ENCODE measurements at regions not wholly inside any gene's neighbourhood (a gene's known extent, or its start where the extent isn't known, plus 50 kb on each side); places are given as distances from the start of the nearest gene placed in this dataset.
A peak's percentile ranks its signal among the peaks of the same experiment; 100 is the strongest.

DNA sequence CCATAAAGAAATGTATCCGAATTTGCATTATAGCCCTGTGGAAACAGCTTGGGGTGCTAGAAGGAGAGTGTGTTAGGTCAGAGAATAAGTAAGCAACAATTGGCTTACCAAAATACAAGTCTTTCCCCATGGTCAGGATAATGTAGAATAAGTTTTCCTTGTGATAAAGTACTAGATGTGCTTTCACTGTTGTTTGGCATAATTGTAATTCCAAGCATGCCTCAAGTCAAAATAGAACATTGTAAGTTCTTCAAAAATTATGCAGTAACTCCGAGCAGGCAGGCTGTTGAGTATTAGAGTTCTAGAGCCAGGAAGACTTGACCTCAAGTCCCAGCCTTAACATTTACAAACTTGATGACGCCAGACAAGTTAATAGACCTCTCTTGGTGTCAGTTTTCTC lies 242.0 kb downstream of the TUSC7 start:
- Histone ChIP-seq H3K9me3 (ENCODE audit: control insufficient read depth, low read length) (no peaks in the 10 kb centered on the region), H3K36me3 (ENCODE audit: control insufficient read depth in 1 of 2, insufficient read depth in 2 of 2, low read depth in 1 of 2, low read length in 2 of 2) (no peaks in the 10 kb centered on the region), H2BK5ac (ENCODE audit: low read depth, low read length, poor library complexity, severe bottlenecking) (no peak overlapping the region), H4K91ac (ENCODE audit: low read length) (no peak overlapping the region), H2BK15ac (ENCODE audit: low read depth, poor library complexity, severe bottlenecking) (no peak overlapping the region), H2BK12ac (ENCODE audit: low read length in 2 of 2) (no peak overlapping the region), H2AK5ac (ENCODE audit: low read length, severe bottlenecking) (no peak overlapping the region), H3K27ac (ENCODE audit: low read length, poor library complexity, severe bottlenecking) (peak overlapping the region; percentile 9), H3K18ac (ENCODE audit: low read depth in 1 of 2, low read length in 2 of 2) (no peak overlapping the region), H3K4me3 (ENCODE audit: insufficient read depth in 1 of 2, low read depth in 1 of 2, low read length in 2 of 2) (no peak overlapping the region), H3K4me1 (ENCODE audit: control insufficient read depth, insufficient read depth, low read depth, low read length) (no peaks in the 10 kb centered on the region), H3K27me3 (ENCODE audit: control insufficient read depth in 1 of 2, insufficient read depth in 1 of 2, low read length in 2 of 2) (no peaks in the 10 kb centered on the region), H3K4ac (ENCODE audit: low read depth in 1 of 2, low read length in 2 of 2) (no peak overlapping the region), H3K4me2 (ENCODE audit: low read length, poor library complexity, severe bottlenecking) (no peak overlapping the region), H3K14ac (ENCODE audit: low read length in 2 of 2) (no peak overlapping the region), H3K79me1 (replicated peaks; ENCODE audit: low read length, poor library complexity, severe bottlenecking) (no peaks in the 10 kb centered on the region), H2AFZ (ENCODE audit: low read depth, low read length) (no peak overlapping the region), H4K8ac (ENCODE audit: low read length) (no peak overlapping the region), H2BK120ac (ENCODE audit: low read depth, low read length) (no peak overlapping the region), H3K23ac (ENCODE audit: low read length in 2 of 2) (no peak overlapping the region), H3K9ac (ENCODE audit: low read length) (no peak overlapping the region)
- 90% methylated on average over 1 of the region's 3 CpGs for WGBS
- peak; percentile 28 for DNase-seq

- Histone ChIP-seq H3K23ac (ENCODE audit: low read length in 2 of 2) (no peak overlapping the region), H3K4me1 (ENCODE audit: control insufficient read depth, insufficient read depth, low read depth, low read length) (no peaks in the 10 kb centered on the region), H3K9ac (ENCODE audit: low read length) (no peak overlapping the region), H2AFZ (ENCODE audit: low read depth, low read length) (no peak overlapping the region), H3K27me3 (ENCODE audit: control insufficient read depth in 1 of 2, insufficient read depth in 1 of 2, low read length in 2 of 2) (no peaks in the 10 kb centered on the region), H4K91ac (ENCODE audit: low read length) (no peak overlapping the region), H2BK12ac (ENCODE audit: low read length in 2 of 2) (no peak overlapping the region), H2BK15ac (ENCODE audit: low read depth, poor library complexity, severe bottlenecking) (no peak overlapping the region), H3K4ac (ENCODE audit: low read depth in 1 of 2, low read length in 2 of 2) (no peak overlapping the region), H3K9me3 (ENCODE audit: control insufficient read depth, low read length) (no peaks in the 10 kb centered on the region), H2AK5ac (ENCODE audit: low read length, severe bottlenecking) (no peak overlapping the region), H3K4me2 (ENCODE audit: low read length, poor library complexity, severe bottlenecking) (no peak overlapping the region), H3K4me3 (ENCODE audit: insufficient read depth in 1 of 2, low read depth in 1 of 2, low read length in 2 of 2) (no peak overlapping the region), H3K14ac (ENCODE audit: low read length in 2 of 2) (no peak overlapping the region), H2BK5ac (ENCODE audit: low read depth, low read length, poor library complexity, severe bottlenecking) (no peak overlapping the region), H4K8ac (ENCODE audit: low read length) (no peak overlapping the region), H3K18ac (ENCODE audit: low read depth in 1 of 2, low read length in 2 of 2) (no peak overlapping the region), H2BK120ac (ENCODE audit: low read depth, low read length) (no peak overlapping the region), H3K79me1 (replicated peaks; ENCODE audit: low read length, poor library complexity, severe bottlenecking) (no peaks in the 10 kb centered on the region), H3K36me3 (ENCODE audit: control insufficient read depth in 1 of 2, insufficient read depth in 2 of 2, low read depth in 1 of 2, low read length in 2 of 2) (no peaks in the 10 kb centered on the region), H3K27ac (ENCODE audit: low read length, poor library complexity, severe bottlenecking) (no peak overlapping the region)
- no peak for DNase-seq
- WGBS = 59% methylated on average over 3 of the region's 3 CpGs
Measured at GRCh38 chr3:116958291-116958690, 248.7 kb downstream of the TUSC7 start.

- Histone ChIP-seq H3K4me1 (ENCODE audit: control insufficient read depth, insufficient read depth, low read depth, low read length) (no peaks in the 10 kb centered on the region), H3K4ac (ENCODE audit: low read depth in 1 of 2, low read length in 2 of 2) (no peak overlapping the region), H3K36me3 (ENCODE audit: control insufficient read depth in 1 of 2, insufficient read depth in 2 of 2, low read depth in 1 of 2, low read length in 2 of 2) (no peaks in the 10 kb centered on the region), H2AFZ (ENCODE audit: low read depth, low read length) (no peak overlapping the region), H3K18ac (ENCODE audit: low read depth in 1 of 2, low read length in 2 of 2) (no peak overlapping the region), H3K79me1 (replicated peaks; ENCODE audit: low read length, poor library complexity, severe bottlenecking) (no peaks in the 10 kb centered on the region), H2BK15ac (ENCODE audit: low read depth, poor library complexity, severe bottlenecking) (no peak overlapping the region), H2BK5ac (ENCODE audit: low read depth, low read length, poor library complexity, severe bottlenecking) (no peak overlapping the region), H2BK120ac (ENCODE audit: low read depth, low read length) (no peak overlapping the region), H4K8ac (ENCODE audit: low read length) (no peak overlapping the region), H3K4me2 (ENCODE audit: low read length, poor library complexity, severe bottlenecking) (no peak overlapping the region), H2AK5ac (ENCODE audit: low read length, severe bottlenecking) (no peak overlapping the region), H3K27me3 (ENCODE audit: control insufficient read depth in 1 of 2, insufficient read depth in 1 of 2, low read length in 2 of 2) (no peaks in the 10 kb centered on the region), H3K27ac (ENCODE audit: low read length, poor library complexity, severe bottlenecking) (no peak overlapping the region), H3K4me3 (ENCODE audit: insufficient read depth in 1 of 2, low read depth in 1 of 2, low read length in 2 of 2) (no peak overlapping the region), H2BK12ac (ENCODE audit: low read length in 2 of 2) (no peak overlapping the region), H3K9ac (ENCODE audit: low read length) (no peak overlapping the region), H4K91ac (ENCODE audit: low read length) (no peak overlapping the region), H3K14ac (ENCODE audit: low read length in 2 of 2) (no peak overlapping the region), H3K23ac (ENCODE audit: low read length in 2 of 2) (no peak overlapping the region), H3K9me3 (ENCODE audit: control insufficient read depth, low read length) (no peaks in the 10 kb centered on the region)
- 91% methylated on average over 4 of the region's 4 CpGs for WGBS
- DNase-seq = no peak
Measured at GRCh38 chr3:116961106-116961505, 251.5 kb downstream of the TUSC7 start.

DNA sequence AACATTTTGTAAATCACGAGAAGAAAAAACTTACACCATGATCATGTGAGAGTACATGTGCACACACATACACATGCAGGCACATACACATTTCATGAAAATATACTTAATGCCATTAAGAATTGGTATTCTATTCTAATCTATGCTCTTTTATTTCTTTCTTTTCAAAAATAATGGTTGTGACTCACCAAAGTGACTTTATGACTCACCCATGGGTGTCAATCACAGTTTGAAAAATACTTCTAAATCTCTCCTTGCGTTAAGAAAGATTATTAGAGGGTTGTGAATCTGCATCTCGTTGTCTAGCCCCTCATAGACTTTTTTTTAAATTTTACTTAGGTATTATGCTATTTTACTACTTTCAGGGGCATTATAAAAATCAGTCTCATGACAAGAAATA lies 254.2 kb downstream of the TUSC7 start:
- DNase-seq = no peak
- Histone ChIP-seq H3K9me3 (ENCODE audit: control insufficient read depth, low read length) (no peaks in the 10 kb centered on the region), H2BK120ac (ENCODE audit: low read depth, low read length) (no peak overlapping the region), H3K4me3 (ENCODE audit: insufficient read depth in 1 of 2, low read depth in 1 of 2, low read length in 2 of 2) (no peak overlapping the region), H3K36me3 (ENCODE audit: control insufficient read depth in 1 of 2, insufficient read depth in 2 of 2, low read depth in 1 of 2, low read length in 2 of 2) (no peaks in the 10 kb centered on the region), H3K4me2 (ENCODE audit: low read length, poor library complexity, severe bottlenecking) (no peak overlapping the region), H2AFZ (ENCODE audit: low read depth, low read length) (no peak overlapping the region), H2AK5ac (ENCODE audit: low read length, severe bottlenecking) (no peak overlapping the region), H3K14ac (ENCODE audit: low read length in 2 of 2) (no peak overlapping the region), H3K9ac (ENCODE audit: low read length) (no peak overlapping the region), H3K27me3 (ENCODE audit: control insufficient read depth in 1 of 2, insufficient read depth in 1 of 2, low read length in 2 of 2) (no peaks in the 10 kb centered on the region), H3K4me1 (ENCODE audit: control insufficient read depth, insufficient read depth, low read depth, low read length) (no peaks in the 10 kb centered on the region), H2BK15ac (ENCODE audit: low read depth, poor library complexity, severe bottlenecking) (no peak overlapping the region), H3K4ac (ENCODE audit: low read depth in 1 of 2, low read length in 2 of 2) (no peak overlapping the region), H3K23ac (ENCODE audit: low read length in 2 of 2) (no peak overlapping the region), H4K91ac (ENCODE audit: low read length) (no peak overlapping the region), H4K8ac (ENCODE audit: low read length) (no peak overlapping the region), H2BK12ac (ENCODE audit: low read length in 2 of 2) (no peak overlapping the region), H3K79me1 (replicated peaks; ENCODE audit: low read length, poor library complexity, severe bottlenecking) (no peaks in the 10 kb centered on the region), H2BK5ac (ENCODE audit: low read depth, low read length, poor library complexity, severe bottlenecking) (no peak overlapping the region), H3K27ac (ENCODE audit: low read length, poor library complexity, severe bottlenecking) (no peak overlapping the region), H3K18ac (ENCODE audit: low read depth in 1 of 2, low read length in 2 of 2) (no peak overlapping the region)
- WGBS = no CpG with 5 or more reads among the region's 3 CpGs

Measured in mesenchymal stem cell (in vitro differentiated cells and primary cell).